ENCODE measurements at regions not wholly inside any gene's neighbourhood (a gene's known extent, or its start where the extent isn't known, plus 50 kb on each side); places are given as distances from the start of the nearest gene placed in this dataset.

GRCh38 chr7:17021205-17021604 is 139.4 kb upstream of the AGR3 start:
- Histone ChIP-seq H3K79me2 (ENCODE audit: insufficient read depth) (no peaks in the 10 kb centered on the region), H3K4me2 (ENCODE audit: unreplicated experiment) (peak overlapping the region; percentile 0), H3F3A (ENCODE audit: insufficient read depth) (no peaks in the 10 kb centered on the region), H3K4me3 (no peak overlapping the region; the same call in 1 of the 2 replicates), H3K27ac (no peak overlapping the region), H2AFZ (no peak overlapping the region), H3K4me1 (ENCODE audit: insufficient read depth) (peaks cover 17% of the 10 kb centered on the region), H3K9me3 (ENCODE audit: low read depth) (no peaks in the 10 kb centered on the region), H3K9ac (no peak overlapping the region), H3K36me3 (ENCODE audit: low read depth) (no peaks in the 10 kb centered on the region), H4K20me1 (ENCODE audit: insufficient read depth) (no peaks in the 10 kb centered on the region), H3K9me2 (ENCODE audit: insufficient read depth) (no peaks in the 10 kb centered on the region), H3K27me3 (replicated peaks; ENCODE audit: insufficient read depth) (no peaks in the 10 kb centered on the region)
- 14 to 32% methylated on average over 3 of the region's 3 CpGs for WGBS, 2 experiments (ENCODE audit: low coverage in 1 of 2, low lambda C conversion rate in 2 of 2, missing lambda C conversion rate in 2 of 2)
- DNase-seq: peak; percentile 56
- TF ChIP-seq EZH2 (IDR thresholded peaks at IDR 0.05; ENCODE audit: insufficient read depth, poor library complexity, severe bottlenecking): no peak
- no peak for TF ChIP-seq EZH2phosphoT487 (IDR thresholded peaks at IDR 0.05; ENCODE audit: insufficient read depth, low read depth)
- in situ Hi-C loops (cut with MboI): no loop called here

DNA sequence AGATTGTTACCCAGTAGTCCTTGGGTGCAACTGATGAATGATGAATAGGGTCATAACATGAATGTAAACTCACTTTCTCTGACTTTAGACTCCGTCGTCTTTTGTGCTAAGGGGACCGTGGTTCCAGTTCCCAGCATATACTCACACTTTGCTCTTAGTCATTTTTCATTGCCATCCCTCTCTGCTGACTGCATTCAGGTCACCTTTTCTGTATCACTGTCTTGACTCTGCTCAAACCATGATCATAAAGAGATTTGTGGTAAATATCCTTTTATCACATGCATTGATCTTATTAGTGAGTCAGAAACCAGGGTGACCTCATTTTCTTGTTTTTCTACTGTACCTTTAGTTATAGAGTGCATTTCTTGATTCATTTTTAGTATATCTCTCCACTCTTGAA is 141.1 kb upstream of the AGR3 start:
- Histone ChIP-seq H3K79me2 (ENCODE audit: insufficient read depth) (no peaks in the 10 kb centered on the region), H3K9ac (no peak overlapping the region), H3F3A (ENCODE audit: insufficient read depth) (no peaks in the 10 kb centered on the region), H3K4me1 (ENCODE audit: insufficient read depth) (peaks cover 17% of the 10 kb centered on the region; the same call in 1 of the 2 replicates), H3K9me2 (ENCODE audit: insufficient read depth) (no peaks in the 10 kb centered on the region), H3K4me2 (ENCODE audit: unreplicated experiment) (no peak overlapping the region), H3K4me3 (no peak overlapping the region), H3K27me3 (replicated peaks; ENCODE audit: insufficient read depth) (no peaks in the 10 kb centered on the region), H3K9me3 (ENCODE audit: low read depth) (no peaks in the 10 kb centered on the region), H3K36me3 (ENCODE audit: low read depth) (no peaks in the 10 kb centered on the region), H2AFZ (no peak overlapping the region), H3K27ac (no peak overlapping the region), H4K20me1 (ENCODE audit: insufficient read depth) (no peaks in the 10 kb centered on the region)
- TF ChIP-seq EZH2phosphoT487 (IDR thresholded peaks at IDR 0.05; ENCODE audit: insufficient read depth, low read depth): no peak
- TF ChIP-seq EZH2 (IDR thresholded peaks at IDR 0.05; ENCODE audit: insufficient read depth, poor library complexity, severe bottlenecking): no peak
- in situ Hi-C loops (cut with MboI): no loop called here
- DNase-seq: no peak
- WGBS, 2 experiments (ENCODE audit: low coverage in 1 of 2, low lambda C conversion rate in 2 of 2, missing lambda C conversion rate in 2 of 2): 77 to 81% methylated on average over 3 of the region's 3 CpGs

GRCh38 chr7:17026269-17026668 is 144.5 kb upstream of the AGR3 start:
- H3K4me3 ChIP-seq: no peak overlapping the region
- H3K79me2 ChIP-seq (ENCODE audit: insufficient read depth): no peaks in the 10 kb centered on the region
- H4K20me1 ChIP-seq (ENCODE audit: insufficient read depth): no peaks in the 10 kb centered on the region
- in situ Hi-C loops (cut with MboI): no loop called here
- no peak overlapping the region for H3K27ac ChIP-seq
- H3K9ac ChIP-seq: no peak overlapping the region
- no peak for DNase-seq
- H3K4me2 ChIP-seq (ENCODE audit: unreplicated experiment): no peak overlapping the region
- H3K9me3 ChIP-seq (ENCODE audit: low read depth): no peaks in the 10 kb centered on the region
- TF ChIP-seq EZH2phosphoT487 (IDR thresholded peaks at IDR 0.05; ENCODE audit: insufficient read depth, low read depth) (no peak), EZH2 (IDR thresholded peaks at IDR 0.05; ENCODE audit: insufficient read depth, poor library complexity, severe bottlenecking) (no peak)
- H3K27me3 ChIP-seq (replicated peaks; ENCODE audit: insufficient read depth): no peaks in the 10 kb centered on the region
- H2AFZ ChIP-seq: no peak overlapping the region
- H3K9me2 ChIP-seq (ENCODE audit: insufficient read depth): no peaks in the 10 kb centered on the region
- no peaks in the 10 kb centered on the region for H3F3A ChIP-seq (ENCODE audit: insufficient read depth)
- H3K36me3 ChIP-seq (ENCODE audit: low read depth): no peaks in the 10 kb centered on the region
- H3K4me1 ChIP-seq (ENCODE audit: insufficient read depth): peaks cover 12% of the 10 kb centered on the region; the same call in 1 of the 2 replicates
- 94% methylated on average over 3 of the region's 3 CpGs for WGBS, 2 experiments (ENCODE audit: low coverage in 1 of 2, low lambda C conversion rate in 2 of 2, missing lambda C conversion rate in 2 of 2)

GRCh38 chr7:17027143-17027788 is 145.5 kb upstream of the AGR3 start:
- Histone ChIP-seq H3K27me3 (replicated peaks; ENCODE audit: insufficient read depth) (no peaks in the 10 kb centered on the region), H3K4me2 (ENCODE audit: unreplicated experiment) (no peak overlapping the region), H3K79me2 (ENCODE audit: insufficient read depth) (no peaks in the 10 kb centered on the region), H3K9ac (no peak overlapping the region), H3K9me2 (ENCODE audit: insufficient read depth) (no peaks in the 10 kb centered on the region), H3K9me3 (ENCODE audit: low read depth) (no peaks in the 10 kb centered on the region), H2AFZ (no peak overlapping the region), H3K4me3 (no peak overlapping the region), H3K4me1 (ENCODE audit: insufficient read depth) (0 out of 2 replicates have a peak, but pooled peaks cover 7% of the 10 kb centered on the region), H3K27ac (no peak overlapping the region), H4K20me1 (ENCODE audit: insufficient read depth) (no peaks in the 10 kb centered on the region), H3F3A (ENCODE audit: insufficient read depth) (no peaks in the 10 kb centered on the region), H3K36me3 (ENCODE audit: low read depth) (no peaks in the 10 kb centered on the region)
- in situ Hi-C loops (cut with MboI): no loop called here
- no peak for TF ChIP-seq EZH2phosphoT487 (IDR thresholded peaks at IDR 0.05; ENCODE audit: insufficient read depth, low read depth)
- no peak for TF ChIP-seq EZH2 (IDR thresholded peaks at IDR 0.05; ENCODE audit: insufficient read depth, poor library complexity, severe bottlenecking)
- 18 to 21% methylated on average over 4 of the region's 4 CpGs for WGBS, 2 experiments (ENCODE audit: low coverage in 1 of 2, low lambda C conversion rate in 2 of 2, missing lambda C conversion rate in 2 of 2)
- DNase-seq: peak; percentile 59
